ENCODE measurements at regions not wholly inside any gene's neighbourhood (a gene's known extent, or its start where the extent isn't known, plus 50 kb on each side); places are given as distances from the start of the nearest gene placed in this dataset.

DNA sequence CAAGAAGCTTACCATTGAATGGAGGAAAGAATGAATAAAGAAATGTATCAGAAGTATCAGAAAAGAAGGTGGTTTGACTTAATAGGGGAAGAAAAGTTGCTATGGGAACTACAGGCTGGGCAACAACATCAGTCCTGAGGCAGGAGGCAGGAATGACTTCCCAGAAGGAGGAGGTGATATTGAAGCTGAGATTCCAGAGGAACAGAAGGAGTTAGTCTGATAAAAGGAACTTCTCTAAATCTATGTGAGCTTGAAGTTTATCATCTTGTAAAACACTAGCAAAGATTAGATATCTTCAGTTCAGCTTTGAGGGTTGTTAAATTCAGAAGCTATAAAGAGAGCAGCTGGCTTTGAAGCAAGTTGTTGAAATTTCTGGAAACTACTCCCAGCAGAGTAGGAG lies 213.3 kb upstream of the THRB start:
- H3K36me3 ChIP-seq: no peaks in the 10 kb centered on the region
- H3K9me3 ChIP-seq: no peaks in the 10 kb centered on the region
- DNase-seq (ENCODE audit: low spot score in 2 of 2): no peak
- no peak overlapping the region for H3K27ac ChIP-seq
- no peak overlapping the region for H3K4me3 ChIP-seq
- TF ChIP-seq POLR2AphosphoS5 (IDR thresholded peaks at IDR 0.05) (no peak), POLR2A (IDR thresholded peaks at IDR 0.05) (no peak), EP300 (IDR thresholded peaks at IDR 0.05) (no peak)
- TF ChIP-seq, protein P1, sequence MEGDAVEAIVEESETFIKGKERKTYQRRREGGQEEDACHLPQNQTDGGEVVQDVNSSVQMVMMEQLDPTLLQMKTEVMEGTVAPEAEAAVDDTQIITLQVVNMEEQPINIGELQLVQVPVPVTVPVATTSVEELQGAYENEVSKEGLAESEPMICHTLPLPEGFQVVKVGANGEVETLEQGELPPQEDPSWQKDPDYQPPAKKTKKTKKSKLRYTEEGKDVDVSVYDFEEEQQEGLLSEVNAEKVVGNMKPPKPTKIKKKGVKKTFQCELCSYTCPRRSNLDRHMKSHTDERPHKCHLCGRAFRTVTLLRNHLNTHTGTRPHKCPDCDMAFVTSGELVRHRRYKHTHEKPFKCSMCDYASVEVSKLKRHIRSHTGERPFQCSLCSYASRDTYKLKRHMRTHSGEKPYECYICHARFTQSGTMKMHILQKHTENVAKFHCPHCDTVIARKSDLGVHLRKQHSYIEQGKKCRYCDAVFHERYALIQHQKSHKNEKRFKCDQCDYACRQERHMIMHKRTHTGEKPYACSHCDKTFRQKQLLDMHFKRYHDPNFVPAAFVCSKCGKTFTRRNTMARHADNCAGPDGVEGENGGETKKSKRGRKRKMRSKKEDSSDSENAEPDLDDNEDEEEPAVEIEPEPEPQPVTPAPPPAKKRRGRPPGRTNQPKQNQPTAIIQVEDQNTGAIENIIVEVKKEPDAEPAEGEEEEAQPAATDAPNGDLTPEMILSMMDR (IDR thresholded peaks at IDR 0.05): no peak
- H3K4me1 ChIP-seq: no peaks in the 10 kb centered on the region
- H3K27me3 ChIP-seq: no peaks in the 10 kb centered on the region

DNA sequence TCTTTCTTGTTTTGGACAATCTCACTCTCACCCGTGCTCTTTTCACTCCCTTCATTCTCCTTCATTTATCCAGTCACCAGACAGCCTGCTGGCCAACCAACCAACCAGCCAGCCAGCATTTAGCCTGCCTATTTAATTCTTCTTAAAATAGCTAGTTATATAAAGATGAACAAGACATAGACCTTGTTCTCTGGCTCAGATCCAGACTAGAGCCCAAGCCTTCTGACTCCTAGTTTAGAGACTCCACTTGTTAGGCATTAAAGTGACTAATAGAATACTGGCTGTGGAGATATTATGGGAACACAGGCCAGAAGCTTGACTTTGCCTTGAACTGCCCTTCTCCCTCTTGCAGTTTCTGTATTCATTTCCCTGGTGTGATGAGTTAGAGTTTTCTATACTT lies 215.3 kb upstream of the THRB start:
- WGBS: 41% methylated on average over 1 of the region's 1 CpG
- Histone ChIP-seq H3K36me3 (no peaks in the 10 kb centered on the region), H3K9me3 (no peaks in the 10 kb centered on the region), H3K4me3 (no peak overlapping the region), H3K4me1 (no peaks in the 10 kb centered on the region), H3K27me3 (no peaks in the 10 kb centered on the region), H3K27ac (no peak overlapping the region)
- no peak for DNase-seq (ENCODE audit: low spot score in 2 of 2)
- no peak for TF ChIP-seq POLR2A (IDR thresholded peaks at IDR 0.05)
- TF ChIP-seq POLR2AphosphoS5 (IDR thresholded peaks at IDR 0.05): no peak
- TF ChIP-seq EP300 (IDR thresholded peaks at IDR 0.05): no peak
- TF ChIP-seq, protein P1 (IDR thresholded peaks at IDR 0.05): no peak

DNA sequence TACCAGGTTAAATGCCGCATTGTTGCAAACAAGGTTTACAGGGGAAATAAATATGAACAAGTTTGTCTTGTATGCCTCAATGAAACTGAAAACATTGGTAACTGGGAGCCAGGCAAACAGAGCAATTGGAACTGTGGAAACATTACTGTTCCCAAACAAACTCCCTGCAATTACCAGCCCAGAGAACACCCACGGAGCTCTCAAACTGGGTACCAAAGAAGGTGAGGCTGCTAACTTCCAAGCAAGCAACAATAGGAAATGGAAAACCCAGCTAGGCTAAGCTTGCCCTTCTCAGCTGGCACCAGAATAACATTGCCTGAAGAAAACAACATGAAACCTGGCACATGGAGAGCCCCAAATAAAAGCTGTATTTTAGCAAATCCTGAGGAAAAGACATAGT lies 218.9 kb upstream of the THRB start:
- Histone ChIP-seq H3K4me1 (no peaks in the 10 kb centered on the region), H3K9me3 (no peaks in the 10 kb centered on the region), H3K4me3 (no peak overlapping the region), H3K36me3 (no peaks in the 10 kb centered on the region), H3K27me3 (no peaks in the 10 kb centered on the region), H3K27ac (no peak overlapping the region)
- WGBS: 84% methylated on average over 2 of the region's 2 CpGs
- TF ChIP-seq, protein P1 (IDR thresholded peaks at IDR 0.05): no peak
- TF ChIP-seq POLR2AphosphoS5 (IDR thresholded peaks at IDR 0.05) (no peak), EP300 (IDR thresholded peaks at IDR 0.05) (no peak), POLR2A (IDR thresholded peaks at IDR 0.05) (no peak)
- DNase-seq (ENCODE audit: low spot score in 2 of 2): no peak

DNA sequence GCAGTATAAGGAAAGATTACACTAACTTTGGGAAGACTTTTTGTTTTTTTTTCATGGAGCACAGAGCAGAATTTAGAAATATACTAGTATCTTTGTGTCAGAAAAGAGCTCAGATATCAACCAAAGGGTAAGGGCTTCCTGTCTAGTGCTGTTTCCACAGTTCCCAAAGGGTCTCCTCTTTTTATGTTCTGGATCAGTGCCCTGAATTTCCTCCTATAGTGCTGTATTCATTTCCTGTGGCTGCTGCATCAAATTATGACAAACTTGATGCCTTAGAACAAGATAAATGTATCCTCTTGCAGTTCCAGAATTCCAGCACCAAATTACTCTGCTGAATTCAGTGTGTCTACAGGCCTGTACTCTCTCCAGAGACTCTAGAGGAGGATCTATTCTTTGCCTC lies 219.8 kb upstream of the THRB start:
- Histone ChIP-seq H3K9me3 (no peaks in the 10 kb centered on the region), H3K4me1 (no peaks in the 10 kb centered on the region), H3K27ac (no peak overlapping the region), H3K36me3 (no peaks in the 10 kb centered on the region), H3K4me3 (no peak overlapping the region), H3K27me3 (no peaks in the 10 kb centered on the region)
- TF ChIP-seq, protein P1 (IDR thresholded peaks at IDR 0.05): no peak
- TF ChIP-seq POLR2A (IDR thresholded peaks at IDR 0.05): no peak
- TF ChIP-seq POLR2AphosphoS5 (IDR thresholded peaks at IDR 0.05): no peak
- no peak for TF ChIP-seq EP300 (IDR thresholded peaks at IDR 0.05)
- no peak for DNase-seq (ENCODE audit: low spot score in 2 of 2)

DNA sequence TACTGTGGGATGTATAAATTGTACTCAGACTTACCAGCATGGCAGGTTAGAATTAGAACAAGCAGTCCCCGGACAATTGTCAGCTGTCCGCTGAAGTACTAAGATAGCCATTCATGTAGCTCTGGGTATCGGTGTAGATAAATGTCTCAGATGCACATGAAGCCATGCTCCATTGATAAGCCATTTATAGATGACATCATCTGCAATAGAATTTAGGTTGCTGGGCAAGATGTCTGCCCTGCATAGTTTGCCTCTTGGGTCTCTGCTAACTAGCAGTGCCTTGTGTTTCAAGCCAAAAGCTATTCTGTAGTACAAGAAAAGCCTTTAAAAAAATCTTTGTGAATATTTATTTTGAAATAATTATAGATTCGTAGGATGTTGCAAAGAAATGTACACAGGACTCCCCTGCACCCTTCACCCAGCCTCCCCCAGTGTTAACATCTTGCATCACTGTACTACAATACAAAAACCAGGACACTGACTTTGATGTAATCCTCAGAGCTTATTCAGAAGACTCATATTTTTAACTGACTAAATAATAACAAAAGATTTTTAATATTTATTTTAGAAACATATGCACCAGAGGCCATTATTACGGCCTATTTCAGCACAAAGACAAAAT lies 220.6 kb upstream of the THRB start:
- Histone ChIP-seq H3K4me1 (no peaks in the 10 kb centered on the region), H3K36me3 (no peaks in the 10 kb centered on the region), H3K9me3 (no peaks in the 10 kb centered on the region), H3K4me3 (no peak overlapping the region), H3K27ac (no peak overlapping the region), H3K27me3 (no peaks in the 10 kb centered on the region)
- DNase-seq (ENCODE audit: low spot score in 2 of 2): no peak
- WGBS: 74% methylated on average over 5 of the region's 5 CpGs
- TF ChIP-seq POLR2A (IDR thresholded peaks at IDR 0.05): no peak
- no peak for TF ChIP-seq POLR2AphosphoS5 (IDR thresholded peaks at IDR 0.05)
- no peak for TF ChIP-seq EP300 (IDR thresholded peaks at IDR 0.05)
- TF ChIP-seq, protein P1 (IDR thresholded peaks at IDR 0.05): no peak

All from suprapubic skin (tissue), 4 donors.